GM19452 (cell line): ENCODE measurements at regions not wholly inside any gene's neighbourhood (a gene's known extent, or its start where the extent isn't known, plus 50 kb on each side); places are given as distances from the start of the nearest gene placed in this dataset.
"Not testable (repeated sequence)": the region's sequence is repeated elsewhere in the genome, so short reads cannot be mapped to it uniquely, and the experiment has no call there.

Experiments
- ATAC-seq: cut with Tn5 transposase; IDR thresholded peaks from one replicate; pipeline ENCODE4 v1.9.1; 2021; ENCODE audit not compliant: unreplicated experiment

GRCh38 chr7:109696723-109697122 lies 1127.0 kb downstream of the DNAJB9 start:
- ATAC-seq: no peak

GRCh38 chr7:109699661-109700060 lies 1130.0 kb downstream of the DNAJB9 start:
- ATAC-seq: no peak

- no peak for ATAC-seq
These were observed 1143.7 kb downstream of the DNAJB9 start for GRCh38 chr7:109713366-109713765.

- ATAC-seq: not testable (repeated sequence)
These were observed 1149.7 kb downstream of the DNAJB9 start for GRCh38 chr7:109719359-109719758.

- no peak for ATAC-seq
These were observed 1164.9 kb downstream of the DNAJB9 start for GRCh38 chr7:109734601-109735000.

- ATAC-seq: no peak
These were observed 1166.2 kb downstream of the DNAJB9 start for GRCh38 chr7:109735881-109736280.

- no peak for ATAC-seq
These were observed 1176.2 kb downstream of the DNAJB9 start for GRCh38 chr7:109745677-109746410.

GRCh38 chr7:109751241-109751640 lies 1181.6 kb downstream of the DNAJB9 start:
- no peak for ATAC-seq

GRCh38 chr7:109752068-109752467 lies 1182.4 kb downstream of the DNAJB9 start:
- no peak for ATAC-seq

GRCh38 chr7:109757713-109758112 lies 1188.0 kb downstream of the DNAJB9 start:
- ATAC-seq: no peak

- no peak for ATAC-seq
These were observed 1193.9 kb downstream of the DNAJB9 start for GRCh38 chr7:109763611-109764010.

GRCh38 chr7:109772161-109772560 lies 1202.5 kb downstream of the DNAJB9 start:
- ATAC-seq: no peak

GRCh38 chr7:109782806-109783205 lies 1213.1 kb downstream of the DNAJB9 start:
- ATAC-seq: no peak

GRCh38 chr7:109806548-109806947 lies 1236.9 kb downstream of the DNAJB9 start:
- ATAC-seq: no peak

GRCh38 chr7:109821156-109821555 lies 1251.5 kb downstream of the DNAJB9 start:
- no peak for ATAC-seq

- no peak for ATAC-seq
These were observed 1256.1 kb upstream of the LRRN3 start for GRCh38 chr7:109834851-109835250.

GRCh38 chr7:109835577-109835976 lies 1255.3 kb upstream of the LRRN3 start:
- no peak for ATAC-seq

- no peak for ATAC-seq
These were observed 1254.9 kb upstream of the LRRN3 start for GRCh38 chr7:109836016-109836415.

GRCh38 chr7:109842386-109842785 lies 1248.5 kb upstream of the LRRN3 start:
- no peak for ATAC-seq

GRCh38 chr7:109844362-109844761 lies 1246.6 kb upstream of the LRRN3 start:
- no peak for ATAC-seq

- no peak for ATAC-seq
These were observed 1226.7 kb upstream of the LRRN3 start for GRCh38 chr7:109864230-109864629.

GRCh38 chr7:109868215-109868860 lies 1222.6 kb upstream of the LRRN3 start:
- no peak for ATAC-seq

GRCh38 chr7:109873296-109873695 lies 1217.6 kb upstream of the LRRN3 start:
- ATAC-seq: no peak
